Mucosa of stomach (tissue), 1 donor: ENCODE measurements at regions not wholly inside any gene's neighbourhood (a gene's known extent, or its start where the extent isn't known, plus 50 kb on each side); places are given as distances from the start of the nearest gene placed in this dataset.

Source experiments
- H3K27me3 ChIP-seq: one replicate; pipeline ENCODE4 v1.7.0; 2013; ENCODE audit warnings: mild to moderate bottlenecking, low read length; ENCODE audit not compliant: control insufficient read depth, insufficient read depth
- H3K36me3 ChIP-seq: one replicate; pipeline ENCODE4 v1.7.0; 2013; ENCODE audit warnings: low read length; ENCODE audit not compliant: control insufficient read depth, insufficient read depth
- H3K4me1 ChIP-seq: one replicate; pipeline ENCODE4 v1.7.0; 2013; ENCODE audit warnings: mild to moderate bottlenecking, low read length; ENCODE audit not compliant: control insufficient read depth, insufficient read depth
- H3K4me3 ChIP-seq: one replicate; pipeline ENCODE4 v1.7.0; 2013; ENCODE audit warnings: low read length
- H3K9ac ChIP-seq: one replicate; pipeline ENCODE4 v1.7.0; 2013; ENCODE audit warnings: mild to moderate bottlenecking, low read length, moderate library complexity
- H3K9me3 ChIP-seq: one replicate; pipeline ENCODE4 v1.7.0; 2013; ENCODE audit warnings: mild to moderate bottlenecking, low read length, moderate library complexity; ENCODE audit not compliant: control insufficient read depth
- donor health status: Pancreatic carcinoma.

GRCh38 chr20:39181490-39181889 is 219.3 kb downstream of the DHX35 start:
- Histone ChIP-seq H3K27me3 (no peaks in the 10 kb centered on the region), H3K4me1 (no peaks in the 10 kb centered on the region), H3K9me3 (no peaks in the 10 kb centered on the region), H3K4me3 (no peak overlapping the region), H3K36me3 (no peaks in the 10 kb centered on the region), H3K9ac (no peak overlapping the region)

- Histone ChIP-seq H3K9ac (no peak overlapping the region), H3K9me3 (no peaks in the 10 kb centered on the region)
Measured at GRCh38 chr20:39176457-39176856, 214.3 kb downstream of the DHX35 start.

GRCh38 chr20:39170896-39171463 is 208.8 kb downstream of the DHX35 start:
- H3K4me1 ChIP-seq: no peaks in the 10 kb centered on the region
- no peaks in the 10 kb centered on the region for H3K36me3 ChIP-seq
- no peak overlapping the region for H3K4me3 ChIP-seq
- no peaks in the 10 kb centered on the region for H3K9me3 ChIP-seq
- no peaks in the 10 kb centered on the region for H3K27me3 ChIP-seq
- no peak overlapping the region for H3K9ac ChIP-seq

More at GRCh38 chr20:39176457-39176856, 214.3 kb downstream of the DHX35 start:
- H3K36me3 ChIP-seq: no peaks in the 10 kb centered on the region
- no peaks in the 10 kb centered on the region for H3K27me3 ChIP-seq
- H3K4me1 ChIP-seq: no peaks in the 10 kb centered on the region
- H3K4me3 ChIP-seq: no peak overlapping the region

GRCh38 chr20:39165099-39165498 is 203.0 kb downstream of the DHX35 start:
- Histone ChIP-seq H3K9me3 (no peaks in the 10 kb centered on the region), H3K9ac (no peak overlapping the region), H3K27me3 (no peaks in the 10 kb centered on the region), H3K4me3 (no peak overlapping the region), H3K36me3 (no peaks in the 10 kb centered on the region), H3K4me1 (no peaks in the 10 kb centered on the region)

GRCh38 chr20:39164642-39165041 is 202.5 kb downstream of the DHX35 start:
- Histone ChIP-seq H3K27me3 (no peaks in the 10 kb centered on the region), H3K9me3 (no peaks in the 10 kb centered on the region), H3K4me3 (no peak overlapping the region), H3K36me3 (no peaks in the 10 kb centered on the region), H3K4me1 (no peaks in the 10 kb centered on the region), H3K9ac (no peak overlapping the region)

GRCh38 chr20:39163993-39164392 is 201.8 kb downstream of the DHX35 start:
- no peak overlapping the region for H3K4me3 ChIP-seq
- no peaks in the 10 kb centered on the region for H3K27me3 ChIP-seq
- H3K9ac ChIP-seq: no peak overlapping the region
- no peaks in the 10 kb centered on the region for H3K4me1 ChIP-seq
- no peaks in the 10 kb centered on the region for H3K9me3 ChIP-seq
- no peaks in the 10 kb centered on the region for H3K36me3 ChIP-seq

- Histone ChIP-seq H3K9ac (no peak overlapping the region), H3K9me3 (no peaks in the 10 kb centered on the region), H3K4me1 (no peaks in the 10 kb centered on the region), H3K4me3 (no peak overlapping the region), H3K36me3 (no peaks in the 10 kb centered on the region), H3K27me3 (no peaks in the 10 kb centered on the region)
Measured at GRCh38 chr20:39161900-39162299, 199.8 kb downstream of the DHX35 start.

GRCh38 chr20:39155971-39156370 is 193.8 kb downstream of the DHX35 start:
- no peak overlapping the region for H3K4me3 ChIP-seq
- H3K9ac ChIP-seq: no peak overlapping the region
- H3K4me1 ChIP-seq: no peaks in the 10 kb centered on the region
- H3K9me3 ChIP-seq: no peaks in the 10 kb centered on the region
- H3K36me3 ChIP-seq: no peaks in the 10 kb centered on the region
- peaks cover 4% of the 10 kb centered on the region for H3K27me3 ChIP-seq

- no peaks in the 10 kb centered on the region for H3K4me1 ChIP-seq
- no peaks in the 10 kb centered on the region for H3K36me3 ChIP-seq
- peaks cover 4% of the 10 kb centered on the region for H3K27me3 ChIP-seq
- no peaks in the 10 kb centered on the region for H3K9me3 ChIP-seq
- no peak overlapping the region for H3K4me3 ChIP-seq
- H3K9ac ChIP-seq: no peak overlapping the region
Measured at GRCh38 chr20:39152742-39153141, 190.6 kb downstream of the DHX35 start.

GRCh38 chr20:39152126-39152525 is 190.0 kb downstream of the DHX35 start:
- no peaks in the 10 kb centered on the region for H3K36me3 ChIP-seq
- no peaks in the 10 kb centered on the region for H3K9me3 ChIP-seq
- H3K4me1 ChIP-seq: no peaks in the 10 kb centered on the region
- H3K9ac ChIP-seq: no peak overlapping the region
- no peak overlapping the region for H3K4me3 ChIP-seq
- peaks cover 4% of the 10 kb centered on the region for H3K27me3 ChIP-seq

GRCh38 chr20:39150501-39150900 is 188.4 kb downstream of the DHX35 start:
- Histone ChIP-seq H3K4me3 (no peak overlapping the region), H3K9ac (no peak overlapping the region), H3K9me3 (no peaks in the 10 kb centered on the region), H3K4me1 (no peaks in the 10 kb centered on the region), H3K27me3 (peaks cover under 1% of the 10 kb centered on the region), H3K36me3 (no peaks in the 10 kb centered on the region)

- no peak overlapping the region for H3K4me3 ChIP-seq
- no peaks in the 10 kb centered on the region for H3K27me3 ChIP-seq
- no peak overlapping the region for H3K9ac ChIP-seq
- no peaks in the 10 kb centered on the region for H3K9me3 ChIP-seq
- no peaks in the 10 kb centered on the region for H3K36me3 ChIP-seq
- no peaks in the 10 kb centered on the region for H3K4me1 ChIP-seq
Measured at GRCh38 chr20:39146394-39146793, 184.2 kb downstream of the DHX35 start.

- Histone ChIP-seq H3K36me3 (no peaks in the 10 kb centered on the region), H3K4me1 (no peaks in the 10 kb centered on the region), H3K4me3 (no peak overlapping the region), H3K27me3 (no peaks in the 10 kb centered on the region), H3K9ac (no peak overlapping the region), H3K9me3 (no peaks in the 10 kb centered on the region)
Measured at GRCh38 chr20:39145921-39146320, 183.8 kb downstream of the DHX35 start.
